Body of pancreas (tissue), 4 donors: ENCODE measurements at regions not wholly inside any gene's neighbourhood (a gene's known extent, or its start where the extent isn't known, plus 50 kb on each side); places are given as distances from the start of the nearest gene placed in this dataset.

ENCODE experiments used
- ATAC-seq: fragments of 150-250 bp; one replicate; pipeline ENCODE4 v1.9.1; 2016
- DNase-seq, 4 donors: peaks; one replicate each; pipeline ENCODE4 v3.0.0-alpha.2; 2019
- H3K27ac ChIP-seq, 4 donors: fragments of 200-600 bp; sonication (generic); 1 replicate in 3 of 4; 2 replicates in 1 of 4; pipeline versions ENCODE4 v1.5.1 to v1.6.1; 2016 to 2019; ENCODE audit warnings: mild to moderate bottlenecking in 1 of 4, mixed read lengths in 1 of 4, moderate library complexity in 1 of 4
- H3K27me3 ChIP-seq, 2 donors: fragments of 200-600 bp; sonication (generic); one replicate each; pipeline ENCODE4 v1.6.0; 2016; ENCODE audit warnings: mild to moderate bottlenecking in 1 of 2
- H3K36me3 ChIP-seq, 2 donors: fragments of 200-600 bp; sonication (generic); replicated peaks in 1 of 2; 2 replicates each; pipeline ENCODE4 v1.5.1; 2016; ENCODE audit warnings: low read depth in 2 of 2; ENCODE audit not compliant: insufficient read depth in 1 of 2
- H3K4me1 ChIP-seq: fragments of 200-600 bp; sonication (generic); one replicate; pipeline ENCODE4 v1.6.0; 2016
- H3K4me3 ChIP-seq, 2 donors: fragments of 200-600 bp; sonication (generic); 1 replicate in 1 of 2; 2 replicates in 1 of 2; pipeline ENCODE4 v1.5.1; 2016 to 2019
- H3K9me3 ChIP-seq, 3 donors: fragments of 200-600 bp; sonication (generic); 1 replicate in 2 of 3; 2 replicates in 1 of 3; pipeline ENCODE4 v1.5.1; 2016
- CTCF ChIP-seq, 7 experiments: fragments of 450-650 bp in 4 of 7; fragments of 200-600 bp in 3 of 7; sonication (generic) in 3 of 7; IDR thresholded peaks; one replicate each; pipeline ENCODE4 v1.5.1; 2016 to 2019; ENCODE audit warnings: antibody characterized with exemption in 7 of 7
- POLR2A ChIP-seq, 3 donors: fragments of 450-650 bp; IDR thresholded peaks; one replicate each; pipeline ENCODE4 v1.6.1; 2016; ENCODE audit warnings: antibody characterized with exemption in 3 of 3, mild to moderate bottlenecking in 2 of 3
- WGBS, 2 donors: methylation state at CpG; one replicate each; pipeline ENCODE4 v1.1.5; 2017; 5-methylcytosine and 5-hydroxymethylcytosine counted together
- intact Hi-C: fragments of 100-400 bp; cut with DNase I; formaldehyde crosslinking; loops from one replicate; pipeline ENCODE4 v1.15.1; 2023

DNA sequence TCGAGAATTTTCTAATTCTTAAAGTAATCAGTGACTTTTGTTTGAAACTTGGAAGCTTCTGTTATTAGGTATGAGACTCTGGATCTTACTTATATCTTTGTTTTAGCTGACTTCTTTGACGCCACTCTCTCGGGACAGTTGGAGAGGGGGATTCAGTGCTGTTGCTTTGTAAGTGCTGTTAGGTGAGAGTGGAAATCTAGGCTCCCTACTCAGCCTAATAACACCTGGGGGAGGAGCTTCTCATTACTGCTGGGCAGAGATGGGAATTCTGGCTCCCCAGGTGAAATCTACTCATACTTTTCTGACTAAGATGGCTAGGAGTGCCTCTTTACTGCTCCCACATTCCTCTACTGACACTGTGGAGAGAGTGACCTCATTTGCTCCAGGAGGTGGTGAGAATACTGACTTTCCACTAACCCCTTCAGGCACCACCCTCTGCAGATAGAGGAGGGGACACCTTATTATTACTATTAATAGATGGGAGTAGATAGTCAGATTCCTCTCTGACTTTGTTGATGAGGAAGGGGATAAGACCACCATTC lies 324.9 kb upstream of the SPRY2 start:
- 80 to 85% methylated on average over 3 of the region's 3 CpGs for WGBS, 2 donors
- Histone ChIP-seq H3K4me3 (no peak overlapping the region), H3K27me3 (no peaks in the 10 kb centered on the region), H3K9me3 (no peaks in the 10 kb centered on the region), H3K27ac (no peak overlapping the region), H3K36me3 (no peaks in the 10 kb centered on the region), H3K4me1 (peaks cover 4% of the 10 kb centered on the region)
- DNase-seq, result no peak
- ATAC-seq, result no peak
- TF ChIP-seq POLR2A (IDR thresholded peaks at IDR 0.05) (no peak), CTCF (IDR thresholded peaks at IDR 0.05) (no peak)
- intact Hi-C loops, result no loop called here

- ATAC-seq, result no peak
- intact Hi-C loops, result no loop called here
- no peak overlapping the region for H3K27ac ChIP-seq
- H3K4me3 ChIP-seq, result no peak overlapping the region
- peaks cover 4% of the 10 kb centered on the region for H3K4me1 ChIP-seq
- H3K27me3 ChIP-seq, result no peaks in the 10 kb centered on the region
- H3K9me3 ChIP-seq, result no peaks in the 10 kb centered on the region
- DNase-seq, result no peak
- H3K36me3 ChIP-seq, result no peaks in the 10 kb centered on the region
- TF ChIP-seq POLR2A (IDR thresholded peaks at IDR 0.05) (no peak), CTCF (IDR thresholded peaks at IDR 0.05) (no peak)
Observed at GRCh38 chr13:80664950-80665349, 324.0 kb upstream of the SPRY2 start.

DNA sequence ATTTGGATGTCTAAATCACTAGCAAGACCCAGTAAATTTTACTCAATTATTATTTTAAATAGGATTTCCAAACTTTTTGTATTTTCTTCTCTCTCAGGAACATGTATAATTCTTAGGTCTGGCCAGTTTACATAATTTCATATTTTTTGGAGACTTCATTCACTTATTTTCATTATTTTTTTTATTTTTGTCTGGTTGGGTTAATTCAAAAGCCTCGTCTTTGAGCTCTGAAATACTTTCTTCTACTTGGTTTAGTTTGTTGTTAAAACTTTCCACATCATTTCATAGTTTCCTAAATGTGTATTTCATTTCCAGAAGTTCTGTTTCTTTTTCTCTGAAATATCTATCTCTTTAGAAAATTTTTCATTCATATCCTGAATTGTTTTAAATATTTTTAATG lies 322.9 kb upstream of the SPRY2 start:
- 74 to 82% methylated on average over 1 of the region's 1 CpG for WGBS, 2 donors

GRCh38 chr13:80658705-80659104 lies 317.8 kb upstream of the SPRY2 start:
- intact Hi-C loops, result no loop called here
- no peak overlapping the region for H3K4me3 ChIP-seq
- H3K27ac ChIP-seq, result no peak overlapping the region
- no peaks in the 10 kb centered on the region for H3K4me1 ChIP-seq
- 86 to 93% methylated on average over 11 to 16 of the region's 16 CpGs for WGBS, 2 donors
- H3K9me3 ChIP-seq, result no peaks in the 10 kb centered on the region
- H3K36me3 ChIP-seq, result no peaks in the 10 kb centered on the region
- H3K27me3 ChIP-seq, result no peaks in the 10 kb centered on the region
- DNase-seq (no peak), ATAC-seq (no peak)
- TF ChIP-seq POLR2A (IDR thresholded peaks at IDR 0.05) (no peak), CTCF (IDR thresholded peaks at IDR 0.05) (no peak)

More for the DNA sequence above, 322.9 kb upstream of the SPRY2 start:
- Histone ChIP-seq H3K9me3 (no peaks in the 10 kb centered on the region), H3K4me3 (no peak overlapping the region), H3K27ac (no peak overlapping the region), H3K4me1 (peaks cover 4% of the 10 kb centered on the region), H3K27me3 (no peaks in the 10 kb centered on the region), H3K36me3 (no peaks in the 10 kb centered on the region)
- no peak for ATAC-seq
- intact Hi-C loops, result no loop called here
- TF ChIP-seq CTCF (IDR thresholded peaks at IDR 0.05) (no peak), POLR2A (IDR thresholded peaks at IDR 0.05) (no peak)
- DNase-seq, result no peak

GRCh38 chr13:80656512-80656904 lies 315.6 kb upstream of the SPRY2 start:
- H3K27me3 ChIP-seq, result no peaks in the 10 kb centered on the region
- H3K36me3 ChIP-seq, result no peaks in the 10 kb centered on the region
- H3K9me3 ChIP-seq, result no peaks in the 10 kb centered on the region
- no peak overlapping the region for H3K4me3 ChIP-seq
- no peaks in the 10 kb centered on the region for H3K4me1 ChIP-seq
- DNase-seq (no peak), ATAC-seq (no peak)
- intact Hi-C loops, result no loop called here
- no peak overlapping the region for H3K27ac ChIP-seq
- no peak for TF ChIP-seq POLR2A (IDR thresholded peaks at IDR 0.05)
- no peak for TF ChIP-seq CTCF (IDR thresholded peaks at IDR 0.05)
- WGBS, 2 donors, result 80 to 87% methylated on average over 2 of the region's 2 CpGs
